ENCODE measurements at regions not wholly inside any gene's neighbourhood (a gene's known extent, or its start where the extent isn't known, plus 50 kb on each side); places are given as distances from the start of the nearest gene placed in this dataset.

- TF ChIP-seq ZBTB14 (CRISPR knock-in tag; IDR thresholded peaks at IDR 0.05) (no peak), PCBP2 (optimal IDR thresholded peaks at IDR 0.05; ENCODE audit: low read depth, low read length, poor library complexity, severe bottlenecking) (no peak), PAXIP1 (CRISPR knock-in tag; conservative IDR thresholded peaks at IDR 0.05) (no peak), PCBP1 (IDR thresholded peaks at IDR 0.05; ENCODE audit: borderline replicate concordance, low read depth, low read length) (no peak), NCOA1 (CRISPR knock-in tag; IDR thresholded peaks at IDR 0.05) (no peak), SIN3B (IDR thresholded peaks at IDR 0.05; ENCODE audit: low read length) (no peak), REPIN1 (CRISPR knock-in tag; IDR thresholded peaks at IDR 0.05; ENCODE audit: borderline replicate concordance, low read depth) (no peak), GABPA (IDR thresholded peaks at IDR 0.05; ENCODE audit: low read depth, low read length) (0 out of 2 replicates have a peak, but pooled peaks have one; percentile 16), GABPA (CRISPR knock-in tag; IDR thresholded peaks at IDR 0.05; ENCODE audit: low read depth) (peak; percentile 55; the same call in 1 of the 2 replicates), PHF5A (CRISPR knock-in tag; IDR thresholded peaks at IDR 0.05; ENCODE audit: low read depth, unreplicated experiment) (no peak), HNF4G (IDR thresholded peaks at IDR 0.05; ENCODE audit: borderline replicate concordance, low read depth, low read length) (no peak), HNF4G (CRISPR knock-in tag; IDR thresholded peaks at IDR 0.05; ENCODE audit: borderline replicate concordance, low read depth) (no peak), HOXA7 (CRISPR knock-in tag; IDR thresholded peaks at IDR 0.05) (no peak), MEIS2 (CRISPR knock-in tag; IDR thresholded peaks at IDR 0.05) (no peak), MXD1 (CRISPR knock-in tag; IDR thresholded peaks at IDR 0.05) (no peak), ZBTB42 (CRISPR knock-in tag; IDR thresholded peaks at IDR 0.05) (no peak), SIN3A (IDR thresholded peaks at IDR 0.05; ENCODE audit: borderline replicate concordance, low read depth, low read length) (no peak), AFF4 (CRISPR knock-in tag; IDR thresholded peaks at IDR 0.05) (no peak), FOXA3 (CRISPR knock-in tag; IDR thresholded peaks at IDR 0.05) (no peak), TBP (CRISPR knock-in tag; IDR thresholded peaks at IDR 0.05) (no peak), STAG1 (CRISPR knock-in tag; IDR thresholded peaks at IDR 0.05) (peak; percentile 67), ZNF431 (CRISPR knock-in tag; IDR thresholded peaks at IDR 0.05; ENCODE audit: borderline replicate concordance, low read depth) (no peak), YEATS2 (CRISPR knock-in tag; IDR thresholded peaks at IDR 0.05; ENCODE audit: borderline replicate concordance) (no peak)
These were observed 327.0 kb downstream of the BMP2 start (continued) for GRCh38 chr20:7094438-7094997.
